Adrenal gland (tissue), 9 donors: ENCODE measurements at regions not wholly inside any gene's neighbourhood (a gene's known extent, or its start where the extent isn't known, plus 50 kb on each side); places are given as distances from the start of the nearest gene placed in this dataset.

Source experiments
- DNase-seq, 7 donors: peaks; one replicate each; pipeline ENCODE4 v3.0.0-alpha.2; 2019 to 2020
- H3K27ac ChIP-seq, 5 donors: fragments of 200-600 bp; sonication (generic) in 4 of 5; 1 replicate in 3 of 5; 2 replicates in 2 of 5; pipeline versions ENCODE4 v1.5.1 to v1.8.0; 2016 to 2020; ENCODE audit warnings: mild to moderate bottlenecking in 1 of 5
- H3K27me3 ChIP-seq: fragments of 200-600 bp; 2 replicates; pipeline ENCODE4 v1.8.0; 2021
- H3K36me3 ChIP-seq, 2 donors: fragments of 200-600 bp; replicated peaks in 1 of 2; 1 replicate in 1 of 2; 2 replicates in 1 of 2; pipeline versions ENCODE4 v1.5.1 to v1.8.0; 2018 to 2022
- H3K4me1 ChIP-seq, 2 donors: fragments of 200-600 bp; replicated peaks in 1 of 2; 1 replicate in 1 of 2; 2 replicates in 1 of 2; pipeline versions ENCODE4 v1.5.1 to v1.8.0; 2018 to 2021
- H3K4me3 ChIP-seq, 4 donors: fragments of 200-600 bp; sonication (generic) in 3 of 4; one replicate each; pipeline ENCODE4 v1.5.1; 2016 to 2018
- H3K9me3 ChIP-seq, 3 donors: fragments of 200-600 bp; sonication (generic) in 1 of 3; replicated peaks in 1 of 3; 1 replicate in 2 of 3; 2 replicates in 1 of 3; pipeline versions ENCODE4 v1.5.1 to v1.8.0; 2016 to 2021
- POLR2A ChIP-seq, 2 donors: fragments of 450-650 bp; IDR thresholded peaks; one replicate each; pipeline ENCODE4 v1.6.1; 2017; ENCODE audit warnings: antibody characterized with exemption in 2 of 2, mild to moderate bottlenecking in 2 of 2, moderate library complexity in 1 of 2
- WGBS, 4 donors: extraction: QIAGEN DNeasy Blood & Tissue Kit in 2 of 4; methylation state at CpG; one replicate each; pipeline versions ENCODE4 v1.1.5 to v1.1.7; 2013 to 2017; 5-methylcytosine and 5-hydroxymethylcytosine counted together
- intact Hi-C, 2 donors: fragments of 100-400 bp; cut with DNase I; formaldehyde crosslinking; loops; one replicate each; pipeline versions ENCODE4 v1.14.1 to v1.15.0; 2022 to 2023
- TF ChIP-seq, protein P1 (sequence below), 6 experiments: fragments of 450-650 bp in 4 of 6; fragments of 200-600 bp in 2 of 6; sonication (generic) in 1 of 6; IDR thresholded peaks; 1 replicate in 5 of 6; 2 replicates in 1 of 6; pipeline versions ENCODE4 v1.5.1 to v1.8.0; 2016 to 2021; ENCODE audit warnings: antibody characterized with exemption in 6 of 6, mild to moderate bottlenecking in 2 of 6, moderate library complexity in 1 of 6
- donor health status: healthy with polysubstance abuse.
- donor health status: Bipolar disorder and iron deficiency.
- donor health status: DM: yes; HTN: yes; CAD: no.
- donor health status: DM: no; HTN: no; CAD: no.
- donor health status: DM: no; HTN: no; CAD: no.

DNA sequence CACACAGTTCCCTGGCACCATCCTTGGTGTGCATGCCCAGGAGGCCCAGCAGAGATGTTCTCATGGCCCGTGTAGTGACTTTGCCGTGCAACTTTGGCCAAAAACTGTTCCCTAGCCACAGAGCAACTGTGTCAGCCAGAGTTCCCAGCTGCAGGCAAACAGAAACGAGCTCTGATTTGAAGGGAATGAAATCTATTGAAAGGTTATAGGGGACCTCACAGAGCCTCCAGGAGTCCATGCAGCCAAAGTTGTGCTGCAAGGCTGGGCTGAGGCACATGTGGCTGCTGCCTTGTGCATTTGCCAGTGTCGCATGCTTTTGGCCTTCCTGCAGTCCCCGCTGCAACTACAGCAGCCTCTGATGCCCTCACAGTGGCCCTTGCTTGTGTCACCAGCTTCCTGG, 70.5 kb downstream of the PLXNA1 start:
- Histone ChIP-seq H3K9me3 (no peaks in the 10 kb centered on the region), H3K27me3 (no peaks in the 10 kb centered on the region), H3K4me1 (peaks cover 0 to 9% of the 10 kb centered on the region in 2 donors), H3K4me3 (no peak overlapping the region), H3K36me3 (no peaks in the 10 kb centered on the region), H3K27ac (no peak overlapping the region)
- no peak for DNase-seq
- WGBS, 4 donors: 86 to 94% (median 88%) methylated on average over 2 to 5 of the region's 5 CpGs
- TF ChIP-seq POLR2A (IDR thresholded peaks at IDR 0.05): no peak
- TF ChIP-seq, protein P1, sequence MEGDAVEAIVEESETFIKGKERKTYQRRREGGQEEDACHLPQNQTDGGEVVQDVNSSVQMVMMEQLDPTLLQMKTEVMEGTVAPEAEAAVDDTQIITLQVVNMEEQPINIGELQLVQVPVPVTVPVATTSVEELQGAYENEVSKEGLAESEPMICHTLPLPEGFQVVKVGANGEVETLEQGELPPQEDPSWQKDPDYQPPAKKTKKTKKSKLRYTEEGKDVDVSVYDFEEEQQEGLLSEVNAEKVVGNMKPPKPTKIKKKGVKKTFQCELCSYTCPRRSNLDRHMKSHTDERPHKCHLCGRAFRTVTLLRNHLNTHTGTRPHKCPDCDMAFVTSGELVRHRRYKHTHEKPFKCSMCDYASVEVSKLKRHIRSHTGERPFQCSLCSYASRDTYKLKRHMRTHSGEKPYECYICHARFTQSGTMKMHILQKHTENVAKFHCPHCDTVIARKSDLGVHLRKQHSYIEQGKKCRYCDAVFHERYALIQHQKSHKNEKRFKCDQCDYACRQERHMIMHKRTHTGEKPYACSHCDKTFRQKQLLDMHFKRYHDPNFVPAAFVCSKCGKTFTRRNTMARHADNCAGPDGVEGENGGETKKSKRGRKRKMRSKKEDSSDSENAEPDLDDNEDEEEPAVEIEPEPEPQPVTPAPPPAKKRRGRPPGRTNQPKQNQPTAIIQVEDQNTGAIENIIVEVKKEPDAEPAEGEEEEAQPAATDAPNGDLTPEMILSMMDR (IDR thresholded peaks at IDR 0.05): no peak
- intact Hi-C loops: no loop called here

DNA sequence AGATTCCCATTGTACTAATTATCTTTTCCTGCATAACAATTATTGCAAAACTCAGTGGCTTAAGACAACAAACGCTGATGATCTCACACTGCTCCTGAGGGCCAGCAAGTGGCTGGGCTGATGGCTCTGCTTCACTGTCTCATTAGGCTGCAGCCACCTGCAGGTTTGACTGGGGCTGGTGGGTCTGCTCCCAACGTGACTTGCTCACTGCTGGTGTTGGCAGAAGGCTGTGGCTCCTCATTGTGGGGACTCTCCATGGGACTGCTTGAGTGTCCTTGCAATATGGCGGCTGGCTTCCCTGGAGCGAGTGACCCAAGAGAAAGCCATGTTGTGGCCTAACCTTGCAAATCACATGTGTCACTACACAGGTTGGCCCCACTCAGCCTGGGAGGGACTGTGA, 71.1 kb downstream of the PLXNA1 start:
- H3K36me3 ChIP-seq: no peaks in the 10 kb centered on the region
- no peaks in the 10 kb centered on the region for H3K9me3 ChIP-seq
- H3K27ac ChIP-seq: no peak overlapping the region
- TF ChIP-seq POLR2A (IDR thresholded peaks at IDR 0.05): no peak
- TF ChIP-seq, protein P1 (IDR thresholded peaks at IDR 0.05): no peak
- 81 to 90% (median 88%) methylated on average over 4 of the region's 4 CpGs for whole genome bisulfite sequencing, 4 donors
- H3K4me3 ChIP-seq: no peak overlapping the region
- H3K4me1 ChIP-seq: peaks cover 0 to 9% of the 10 kb centered on the region in 2 donors
- no peak for DNase-seq
- no peaks in the 10 kb centered on the region for H3K27me3 ChIP-seq
- intact Hi-C loops: no loop called here

DNA sequence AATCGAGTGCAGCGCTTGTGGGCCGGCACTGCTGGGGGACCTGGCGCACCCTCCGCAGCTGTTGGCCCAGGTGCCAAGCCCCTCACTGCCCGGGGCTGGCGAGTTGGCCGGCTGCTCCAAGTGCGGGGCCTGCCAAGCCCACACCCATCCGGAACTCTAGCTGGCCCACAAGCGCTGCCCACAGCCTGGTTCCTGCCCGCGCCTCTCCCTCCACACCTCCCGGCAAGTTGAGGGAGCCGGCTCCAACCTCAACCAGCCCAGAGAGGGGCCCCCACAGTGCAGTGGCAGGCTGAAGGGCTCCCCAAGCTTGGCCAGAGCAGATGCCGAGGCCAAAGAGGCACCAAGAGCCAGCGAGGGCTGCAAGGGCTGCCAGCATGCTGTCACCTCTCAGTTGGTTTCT, 73.4 kb downstream of the PLXNA1 start:
- WGBS, 4 donors: 86 to 95% (median 91%) methylated on average over 7 to 17 of the region's 17 CpGs
- no peak for TF ChIP-seq POLR2A (IDR thresholded peaks at IDR 0.05)
- TF ChIP-seq, protein P1 (IDR thresholded peaks at IDR 0.05): no peak
- Histone ChIP-seq H3K4me1 (peaks cover 0 to 9% of the 10 kb centered on the region in 2 donors), H3K9me3 (no peaks in the 10 kb centered on the region), H3K36me3 (no peaks in the 10 kb centered on the region), H3K4me3 (no peak overlapping the region), H3K27ac (no peak overlapping the region), H3K27me3 (no peaks in the 10 kb centered on the region)
- intact Hi-C loops: no loop called here
- no peak for DNase-seq

DNA sequence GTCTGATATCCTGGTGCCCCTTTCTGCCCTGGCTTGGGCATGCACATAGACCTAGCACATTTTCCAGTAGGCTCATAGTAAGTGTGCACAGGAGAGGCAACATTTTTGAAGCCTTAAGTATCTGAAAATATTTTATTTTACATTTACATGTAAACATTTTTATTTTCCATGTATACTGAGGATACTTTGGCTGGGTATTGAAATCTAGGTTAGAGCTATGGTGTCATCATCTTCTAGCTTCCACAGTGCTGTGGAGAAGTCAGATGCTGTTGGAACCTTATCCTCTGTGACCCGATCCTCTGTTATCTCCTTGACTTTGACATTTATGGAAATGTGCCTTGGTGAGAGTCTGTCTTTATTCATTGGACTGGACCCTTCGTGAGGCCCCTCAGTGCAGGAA, 74.1 kb downstream of the PLXNA1 start:
- Histone ChIP-seq H3K27ac (no peak overlapping the region), H3K9me3 (no peaks in the 10 kb centered on the region), H3K4me3 (no peak overlapping the region), H3K36me3 (no peaks in the 10 kb centered on the region), H3K27me3 (peaks cover 2% of the 10 kb centered on the region), H3K4me1 (peaks cover 0 to 5% of the 10 kb centered on the region in 2 donors)
- 65 to 89% (median 77%) methylated on average over 2 of the region's 2 CpGs for WGBS, 4 donors
- DNase-seq: no peak
- intact Hi-C loops: no loop called here
- no peak for TF ChIP-seq POLR2A (IDR thresholded peaks at IDR 0.05)
- TF ChIP-seq, protein P1 (IDR thresholded peaks at IDR 0.05): no peak
